Stimulated activated CD4-positive, alpha-beta T cell treated with anti-CD3 and anti-CD28 coated beads, Interleukin-1b, Interleukin-23, amount 100 ng/mL, for 24 hours (primary cell): ENCODE measurements at regions not wholly inside any gene's neighbourhood (a gene's known extent, or its start where the extent isn't known, plus 50 kb on each side); places are given as distances from the start of the nearest gene placed in this dataset.

ENCODE experiments used
- DNase-seq, 4 experiments: peaks; one replicate each; pipeline ENCODE4 v3.0.0-alpha.2; 2020; ENCODE audit warnings: low read depth in 4 of 4, low spot score in 1 of 4

GRCh38 chr16:6105115-6105514 lies 1007.5 kb upstream of the EEF2KMT start:
- DNase-seq = no peak

- no peak for DNase-seq
Observed at GRCh38 chr16:6104428-6104827, 1006.8 kb upstream of the EEF2KMT start.

- DNase-seq = no peak
Observed at GRCh38 chr16:6103561-6103960, 1006.0 kb upstream of the EEF2KMT start.

- DNase-seq = no peak
Observed at GRCh38 chr16:6099102-6099501, 1001.5 kb upstream of the EEF2KMT start.

GRCh38 chr16:6096931-6097670 lies 999.5 kb upstream of the EEF2KMT start:
- no peak for DNase-seq

GRCh38 chr16:6095414-6095813 lies 997.8 kb upstream of the EEF2KMT start:
- DNase-seq = no peak

- no peak for DNase-seq
Observed at GRCh38 chr16:6091021-6091420, 993.4 kb upstream of the EEF2KMT start.

GRCh38 chr16:6081320-6081976 lies 983.9 kb upstream of the EEF2KMT start:
- DNase-seq = no peak

- no peak for DNase-seq
Observed at GRCh38 chr16:6076631-6077030, 979.0 kb upstream of the EEF2KMT start.

GRCh38 chr16:6068063-6068462 lies 970.5 kb upstream of the EEF2KMT start:
- DNase-seq = no peak

GRCh38 chr16:6066652-6067051 lies 969.1 kb upstream of the EEF2KMT start:
- no peak for DNase-seq

GRCh38 chr16:6063526-6063925 lies 965.9 kb upstream of the EEF2KMT start:
- no peak for DNase-seq

- DNase-seq = no peak
Observed at GRCh38 chr16:6059671-6060070, 962.1 kb upstream of the EEF2KMT start.

- DNase-seq = no peak
Observed at GRCh38 chr16:6057821-6058220, 960.2 kb upstream of the EEF2KMT start.

- DNase-seq = no peak
Observed at GRCh38 chr16:6048017-6048416, 950.4 kb upstream of the EEF2KMT start.

- no peak for DNase-seq
Observed at GRCh38 chr16:6047325-6047724, 949.7 kb upstream of the EEF2KMT start.

- no peak for DNase-seq
Observed at GRCh38 chr16:6038941-6039645, 941.5 kb upstream of the EEF2KMT start.

GRCh38 chr16:6035161-6035560 lies 937.6 kb upstream of the EEF2KMT start:
- DNase-seq = no peak

- no peak for DNase-seq
Observed at GRCh38 chr16:6034511-6034910, 936.9 kb upstream of the EEF2KMT start.

- no peak for DNase-seq
Observed at GRCh38 chr16:6032438-6032837, 934.8 kb upstream of the EEF2KMT start.

GRCh38 chr16:6031567-6031966 lies 934.0 kb upstream of the EEF2KMT start:
- no peak for DNase-seq

- no peak for DNase-seq
Observed at GRCh38 chr16:6031102-6031501, 933.5 kb upstream of the EEF2KMT start.
